Neural cell (in vitro differentiated cells): ENCODE measurements at regions not wholly inside any gene's neighbourhood (a gene's known extent, or its start where the extent isn't known, plus 50 kb on each side); places are given as distances from the start of the nearest gene placed in this dataset.

Source experiments
- H2AFZ ChIP-seq: fragments of 200-600, 300-800 bp; sonication (generic), shearing (Covaris generic); 2 replicates; pipeline ENCODE4 v1.6.0; 2014; ENCODE audit warnings: low read depth, mild to moderate bottlenecking, antibody characterized with exemption, low read length, moderate library complexity
- H3F3A ChIP-seq: fragments of 200-600 bp; shearing (Covaris generic); 2 replicates; pipeline ENCODE4 v1.6.1; 2016; ENCODE audit warnings: mild to moderate bottlenecking, moderate library complexity, mixed read lengths, antibody characterized with exemption, low read length; ENCODE audit not compliant: insufficient read depth, poor library complexity, severe bottlenecking
- H3K27ac ChIP-seq: fragments of 200-600, 300-800 bp; sonication (generic), shearing (Covaris generic); 2 replicates; pipeline ENCODE4 v1.5.1; 2014; ENCODE audit warnings: mild to moderate bottlenecking, low read length, moderate library complexity
- H3K27me3 ChIP-seq: fragments of 300-800, 200-600 bp; sonication (generic), shearing (Covaris generic); 2 replicates; pipeline ENCODE4 v1.6.0; 2014; ENCODE audit warnings: mild to moderate bottlenecking, low read depth, low read length, moderate library complexity; ENCODE audit not compliant: insufficient read depth
- H3K36me3 ChIP-seq: fragments of 300-800, 200-600 bp; sonication (generic), shearing (Covaris generic); 2 replicates; pipeline ENCODE4 v1.5.1; 2014; ENCODE audit warnings: mild to moderate bottlenecking, antibody characterized with exemption, low read length, moderate library complexity; ENCODE audit not compliant: insufficient read depth
- H3K4me2 ChIP-seq: fragments of 300-800, 200-600 bp; sonication (generic), shearing (Covaris generic); 2 replicates; pipeline ENCODE4 v1.6.0; 2014; ENCODE audit warnings: mild to moderate bottlenecking, low read length
- H3K4me3 ChIP-seq: fragments of 300-800, 200-600 bp; sonication (generic), shearing (Covaris generic); 2 replicates; pipeline ENCODE4 v1.5.1; 2014; ENCODE audit warnings: mild to moderate bottlenecking, low read length, moderate library complexity
- H3K79me2 ChIP-seq: fragments of 200-600 bp; shearing (Covaris generic); replicated peaks from 2 replicates; pipeline ENCODE4 v1.6.0; 2014; ENCODE audit warnings: mild to moderate bottlenecking, low read length, moderate library complexity; ENCODE audit not compliant: insufficient read depth
- H3K9ac ChIP-seq: fragments of 300-800, 200-600 bp; sonication (generic), shearing (Covaris generic); 2 replicates; pipeline ENCODE4 v1.6.1; 2016; ENCODE audit warnings: mild to moderate bottlenecking, low read length, mixed read lengths
- H3K9me2 ChIP-seq: fragments of 200-600 bp; shearing (Covaris generic); 2 replicates; pipeline ENCODE4 v1.6.1; 2016; ENCODE audit warnings: mild to moderate bottlenecking, low read length, mixed read lengths; ENCODE audit not compliant: insufficient read depth
- H3K9me3 ChIP-seq: fragments of 200-600, 300-800 bp; sonication (generic), shearing (Covaris generic); 2 replicates; pipeline ENCODE4 v1.6.1; 2016; ENCODE audit warnings: mild to moderate bottlenecking, mixed run types, low read length, moderate library complexity, mixed read lengths
- H4K20me1 ChIP-seq: fragments of 200-600 bp; shearing (Covaris generic); 2 replicates; pipeline ENCODE4 v1.6.1; 2016; ENCODE audit warnings: mild to moderate bottlenecking, mixed run types; ENCODE audit not compliant: insufficient read depth
- CTCF ChIP-seq: fragments of 450-650 bp; IDR thresholded peaks from 2 replicates; pipeline ENCODE4 v1.5.1; 2014; ENCODE audit warnings: antibody characterized with exemption, mild to moderate bottlenecking, moderate library complexity; ENCODE audit not compliant: poor library complexity, severe bottlenecking
- EP300 ChIP-seq: fragments of 450-650 bp; conservative IDR thresholded peaks from 2 replicates; pipeline ENCODE4 v1.6.1; 2014; ENCODE audit warnings: antibody characterized with exemption, mild to moderate bottlenecking, moderate library complexity; ENCODE audit not compliant: poor library complexity, severe bottlenecking
- EZH2 ChIP-seq: fragments of 200-600, 300-800 bp; shearing (Covaris generic), sonication (generic); IDR thresholded peaks from 2 replicates; pipeline ENCODE4 v1.6.1; 2014; ENCODE audit warnings: antibody characterized with exemption, low read length, borderline replicate concordance, mild to moderate bottlenecking; ENCODE audit not compliant: insufficient read depth, poor library complexity, severe bottlenecking
- MXI1 ChIP-seq: fragments of 450-650 bp; conservative IDR thresholded peaks from 2 replicates; pipeline ENCODE4 v1.6.1; 2014; ENCODE audit warnings: antibody characterized with exemption, mild to moderate bottlenecking; ENCODE audit not compliant: poor library complexity, severe bottlenecking
- POLR2AphosphoS5 ChIP-seq: IDR thresholded peaks from 2 replicates; pipeline ENCODE4 v1.6.1; 2012
- RAD21 ChIP-seq: fragments of 450-650 bp; conservative IDR thresholded peaks from 2 replicates; pipeline ENCODE4 v1.6.1; 2014; ENCODE audit warnings: antibody characterized with exemption, mild to moderate bottlenecking, moderate library complexity
- REST ChIP-seq: IDR thresholded peaks from 2 replicates; pipeline ENCODE4 v1.6.1; 2012; ENCODE audit warnings: borderline replicate concordance
- SMC3 ChIP-seq: fragments of 450-650 bp; conservative IDR thresholded peaks from 2 replicates; pipeline ENCODE4 v1.6.1; 2014; ENCODE audit warnings: antibody characterized with exemption, mild to moderate bottlenecking, moderate library complexity; ENCODE audit not compliant: poor library complexity
- TAF1 ChIP-seq: IDR thresholded peaks from 2 replicates; pipeline ENCODE4 v1.6.1; 2012; ENCODE audit warnings: low read depth

- H3K9me3 ChIP-seq, result no peaks in the 10 kb centered on the region
- H2AFZ ChIP-seq, result no peak overlapping the region
- H3K4me3 ChIP-seq, result no peak overlapping the region
- no peaks in the 10 kb centered on the region for H4K20me1 ChIP-seq
- no peaks in the 10 kb centered on the region for H3K79me2 ChIP-seq
- H3K4me2 ChIP-seq, result no peak overlapping the region
- H3K9me2 ChIP-seq, result no peaks in the 10 kb centered on the region
- H3K27ac ChIP-seq, result no peak overlapping the region
- no peaks in the 10 kb centered on the region for H3K27me3 ChIP-seq
- no peaks in the 10 kb centered on the region for H3F3A ChIP-seq
- TF ChIP-seq RAD21 (no peak), EP300 (no peak), REST (no peak), CTCF (no peak), EZH2 (no peak), SMC3 (no peak), POLR2AphosphoS5 (no peak), TAF1 (no peak), MXI1 (no peak)
- H3K36me3 ChIP-seq, result no peaks in the 10 kb centered on the region
- H3K9ac ChIP-seq, result no peak overlapping the region
Observed at GRCh38 chr3:68234076-68234780, 579.8 kb upstream of the SUCLG2 start.

DNA sequence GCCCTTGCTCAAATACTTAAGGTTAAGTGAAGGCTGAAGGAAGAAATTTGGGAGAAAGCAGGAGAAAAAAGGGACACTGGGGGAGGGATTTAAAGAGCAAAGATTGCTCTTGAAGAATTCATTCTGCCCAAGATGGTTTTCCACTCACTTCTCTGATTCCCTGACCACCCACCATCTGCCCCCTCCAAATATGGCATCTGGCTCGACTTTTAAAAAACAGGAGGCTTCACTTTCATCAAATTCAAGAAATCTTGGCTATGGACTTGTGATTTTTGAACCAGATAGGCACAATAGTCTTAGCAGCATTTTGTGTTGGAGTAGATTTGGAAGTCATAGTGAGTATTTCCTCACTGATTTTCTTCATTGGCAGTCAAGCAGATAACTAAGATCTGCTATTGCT is 574.4 kb upstream of the SUCLG2 start:
- H3K36me3 ChIP-seq, result no peaks in the 10 kb centered on the region
- H3K27ac ChIP-seq, result no peak overlapping the region
- H3K27me3 ChIP-seq, result no peaks in the 10 kb centered on the region
- no peaks in the 10 kb centered on the region for H4K20me1 ChIP-seq
- H3K9ac ChIP-seq, result no peak overlapping the region
- TF ChIP-seq REST (no peak), CTCF (no peak), MXI1 (no peak), TAF1 (no peak), EP300 (no peak), SMC3 (no peak), EZH2 (no peak)
- H3K9me3 ChIP-seq, result no peaks in the 10 kb centered on the region
- no peak overlapping the region for H3K4me3 ChIP-seq
- no peaks in the 10 kb centered on the region for H3F3A ChIP-seq
- no peaks in the 10 kb centered on the region for H3K9me2 ChIP-seq
- H3K4me2 ChIP-seq, result no peak overlapping the region
- no peak overlapping the region for H2AFZ ChIP-seq
- H3K79me2 ChIP-seq, result no peaks in the 10 kb centered on the region
